IPS DF 6.9 (cell line): ENCODE measurements at regions not wholly inside any gene's neighbourhood (a gene's known extent, or its start where the extent isn't known, plus 50 kb on each side); places are given as distances from the start of the nearest gene placed in this dataset.

Source experiments
- DNase-seq: peaks from one replicate; pipeline ENCODE4 v3.0.0-alpha.2; 2013; ENCODE audit warnings: low read depth, low spot score
- H3K27ac ChIP-seq: one replicate; pipeline ENCODE4 v1.5.1; 2013; ENCODE audit warnings: low read length, control low read depth
- H3K27me3 ChIP-seq: 2 replicates; pipeline ENCODE4 v1.6.1; 2013; ENCODE audit warnings: mild to moderate bottlenecking, low read length; ENCODE audit not compliant: control insufficient read depth, insufficient read depth
- H3K36me3 ChIP-seq: 2 replicates; pipeline ENCODE4 v1.6.1; 2013; ENCODE audit warnings: low read length; ENCODE audit not compliant: control insufficient read depth, insufficient read depth
- H3K4me1 ChIP-seq: 2 replicates; pipeline ENCODE4 v1.6.1; 2013; ENCODE audit warnings: low read length; ENCODE audit not compliant: control insufficient read depth, insufficient read depth
- H3K4me3 ChIP-seq: 2 replicates; pipeline ENCODE4 v1.5.1; 2013; ENCODE audit warnings: mild to moderate bottlenecking, low read length
- H3K9me3 ChIP-seq: 2 replicates; pipeline ENCODE4 v1.6.1; 2013; ENCODE audit warnings: low read length, inconsistent platforms; ENCODE audit not compliant: control insufficient read depth, insufficient read depth
- WGBS: extraction: QIAGEN DNeasy Blood & Tissue Kit; methylation state at CpG from one replicate; pipeline ENCODE4 v1.1.7; 2013; ENCODE audit warnings: mixed read lengths, missing lambda C conversion rate; ENCODE audit not compliant: insufficient read length, insufficient coverage; 5-methylcytosine and 5-hydroxymethylcytosine counted together

- H3K4me3 ChIP-seq = no peak overlapping the region
- no peaks in the 10 kb centered on the region for H3K27me3 ChIP-seq
- DNase-seq = no peak
- no peak overlapping the region for H3K27ac ChIP-seq
- no peaks in the 10 kb centered on the region for H3K9me3 ChIP-seq
- no peaks in the 10 kb centered on the region for H3K36me3 ChIP-seq
- peaks cover 5% of the 10 kb centered on the region; the same call in 1 of the 2 replicates for H3K4me1 ChIP-seq
Observed at GRCh38 chr6:132972254-132972653, 157.9 kb downstream of the RPS12 start.

GRCh38 chr6:132972971-132973370, 158.6 kb downstream of the RPS12 start:
- Histone ChIP-seq H3K9me3 (no peaks in the 10 kb centered on the region), H3K4me1 (peaks cover 3% of the 10 kb centered on the region; the same call in 1 of the 2 replicates), H3K36me3 (no peaks in the 10 kb centered on the region), H3K27ac (no peak overlapping the region), H3K4me3 (no peak overlapping the region), H3K27me3 (no peaks in the 10 kb centered on the region)
- DNase-seq = no peak
- WGBS = no CpG with 5 or more reads among the region's 3 CpGs

GRCh38 chr6:132973514-132973993, 159.2 kb downstream of the RPS12 start:
- no peak for DNase-seq
- H3K27me3 ChIP-seq = no peaks in the 10 kb centered on the region
- H3K9me3 ChIP-seq = no peaks in the 10 kb centered on the region
- WGBS = no CpG with 5 or more reads among the region's 3 CpGs
- H3K27ac ChIP-seq = no peak overlapping the region
- H3K4me3 ChIP-seq = no peak overlapping the region
- H3K4me1 ChIP-seq = peaks cover 3% of the 10 kb centered on the region; the same call in 1 of the 2 replicates
- no peaks in the 10 kb centered on the region for H3K36me3 ChIP-seq

GRCh38 chr6:132974122-132974521, 159.8 kb downstream of the RPS12 start:
- Histone ChIP-seq H3K27ac (no peak overlapping the region), H3K27me3 (no peaks in the 10 kb centered on the region), H3K36me3 (no peaks in the 10 kb centered on the region), H3K4me1 (peaks cover 3% of the 10 kb centered on the region; the same call in 1 of the 2 replicates), H3K9me3 (no peaks in the 10 kb centered on the region), H3K4me3 (no peak overlapping the region)
- no CpG with 5 or more reads among the region's 4 CpGs for WGBS
- DNase-seq = no peak

GRCh38 chr6:132977413-132977812, 163.0 kb downstream of the RPS12 start:
- no peak overlapping the region for H3K4me3 ChIP-seq
- DNase-seq = no peak
- no peaks in the 10 kb centered on the region for H3K27me3 ChIP-seq
- no peaks in the 10 kb centered on the region for H3K36me3 ChIP-seq
- H3K4me1 ChIP-seq = no peaks in the 10 kb centered on the region
- no peak overlapping the region for H3K27ac ChIP-seq
- H3K9me3 ChIP-seq = no peaks in the 10 kb centered on the region

- no peak for DNase-seq
- no peak overlapping the region for H3K27ac ChIP-seq
- no peaks in the 10 kb centered on the region for H3K9me3 ChIP-seq
- no peaks in the 10 kb centered on the region for H3K27me3 ChIP-seq
- no peaks in the 10 kb centered on the region for H3K36me3 ChIP-seq
- no peaks in the 10 kb centered on the region for H3K4me1 ChIP-seq
- H3K4me3 ChIP-seq = no peak overlapping the region
Observed at GRCh38 chr6:132978685-132979084, 164.3 kb downstream of the RPS12 start.

- H3K27me3 ChIP-seq = no peaks in the 10 kb centered on the region
- no peak overlapping the region for H3K4me3 ChIP-seq
- H3K9me3 ChIP-seq = no peaks in the 10 kb centered on the region
- H3K4me1 ChIP-seq = no peaks in the 10 kb centered on the region
- no peak for DNase-seq
- no CpG with 5 or more reads among the region's 2 CpGs for WGBS
- no peak overlapping the region for H3K27ac ChIP-seq
- H3K36me3 ChIP-seq = no peaks in the 10 kb centered on the region
Observed at GRCh38 chr6:132993738-132994137, 179.4 kb downstream of the RPS12 start.

- Histone ChIP-seq H3K4me1 (no peaks in the 10 kb centered on the region), H3K27ac (no peak overlapping the region), H3K4me3 (no peak overlapping the region), H3K27me3 (no peaks in the 10 kb centered on the region), H3K36me3 (no peaks in the 10 kb centered on the region), H3K9me3 (no peaks in the 10 kb centered on the region)
- WGBS = 100% methylated on average over 2 of the region's 5 CpGs
- no peak for DNase-seq
Observed at GRCh38 chr6:132995009-132995408, 180.6 kb downstream of the RPS12 start.

- WGBS = no CpG with 5 or more reads among the region's 3 CpGs
- Histone ChIP-seq H3K4me3 (no peak overlapping the region), H3K36me3 (no peaks in the 10 kb centered on the region), H3K9me3 (no peaks in the 10 kb centered on the region), H3K27ac (no peak overlapping the region), H3K27me3 (no peaks in the 10 kb centered on the region), H3K4me1 (no peaks in the 10 kb centered on the region)
- DNase-seq = no peak
Observed at GRCh38 chr6:132995432-132995831, 181.1 kb downstream of the RPS12 start.

GRCh38 chr6:132998418-132998817, 184.0 kb downstream of the RPS12 start:
- Histone ChIP-seq H3K4me3 (no peak overlapping the region), H3K27ac (no peak overlapping the region), H3K9me3 (no peaks in the 10 kb centered on the region), H3K4me1 (no peaks in the 10 kb centered on the region), H3K36me3 (no peaks in the 10 kb centered on the region), H3K27me3 (no peaks in the 10 kb centered on the region)
- DNase-seq = no peak

- WGBS = no CpG with 5 or more reads among the region's 2 CpGs
- H3K9me3 ChIP-seq = no peaks in the 10 kb centered on the region
- DNase-seq = no peak
Observed at GRCh38 chr6:133001040-133001565, 186.7 kb downstream of the RPS12 start.

More at GRCh38 chr6:133001040-133001565, 186.7 kb downstream of the RPS12 start:
- Histone ChIP-seq H3K27ac (no peak overlapping the region), H3K4me3 (no peak overlapping the region), H3K36me3 (no peaks in the 10 kb centered on the region), H3K4me1 (no peaks in the 10 kb centered on the region), H3K27me3 (no peaks in the 10 kb centered on the region)
